SK-N-MC (cell line): ENCODE measurements at regions not wholly inside any gene's neighbourhood (a gene's known extent, or its start where the extent isn't known, plus 50 kb on each side); places are given as distances from the start of the nearest gene placed in this dataset.

Experiments
- EZH2 ChIP-seq: fragments of 200-600 bp; sonication (generic); IDR thresholded peaks from one replicate; pipeline ENCODE4 v1.6.1; 2017; ENCODE audit warnings: antibody characterized with exemption
- POLR2AphosphoS5 ChIP-seq: IDR thresholded peaks from 2 replicates; pipeline ENCODE4 v1.6.1; 2012; ENCODE audit warnings: mild to moderate bottlenecking, low read depth, low read length, borderline replicate concordance

GRCh38 chr14:44866770-44867169 is 95.0 kb downstream of the KLHL28 start:
- no peak for TF ChIP-seq POLR2AphosphoS5
- no peak for TF ChIP-seq EZH2
